DMS114 treated with DMSO at 0.1 percent for 48 hours (cell line): ENCODE measurements at regions not wholly inside any gene's neighbourhood (a gene's known extent, or its start where the extent isn't known, plus 50 kb on each side); places are given as distances from the start of the nearest gene placed in this dataset.

Experiments used
- DNase-seq: peaks from one replicate; lab custom pipeline; 2025; ENCODE audit not compliant: unreplicated experiment; lab: John Stamatoyannopoulos, UW

DNA sequence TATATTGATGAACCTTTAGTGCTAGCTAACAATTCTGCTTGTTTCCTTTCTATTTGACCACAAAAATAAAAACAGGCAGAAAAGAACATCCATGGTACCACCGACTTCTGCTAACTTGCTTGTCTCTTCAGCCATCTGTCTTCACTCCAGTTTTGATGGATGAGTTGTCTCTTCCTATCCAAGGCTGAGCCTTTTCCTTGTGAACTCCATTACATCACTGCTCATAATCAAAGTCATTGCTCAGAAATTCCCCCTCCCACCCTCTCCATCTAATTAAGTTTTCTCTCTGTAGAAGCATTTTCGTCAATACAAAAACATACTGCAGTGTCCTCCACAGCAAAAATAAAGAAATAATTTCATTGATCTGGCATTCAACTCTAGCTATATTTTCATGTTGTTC, 184.4 kb downstream of the SPCS3 start:
- DNase-seq: no peak

GRCh38 chr4:176507845-176508533, 188.2 kb downstream of the SPCS3 start:
- DNase-seq: no peak

GRCh38 chr4:176508780-176509331, 189.1 kb downstream of the SPCS3 start:
- DNase-seq: no peak

GRCh38 chr4:176525576-176525975, 205.8 kb downstream of the SPCS3 start:
- no peak for DNase-seq

- DNase-seq: no peak
Measured at GRCh38 chr4:176526704-176527103, 206.9 kb downstream of the SPCS3 start.

GRCh38 chr4:176529574-176529973, 209.8 kb downstream of the SPCS3 start:
- no peak for DNase-seq

DNA sequence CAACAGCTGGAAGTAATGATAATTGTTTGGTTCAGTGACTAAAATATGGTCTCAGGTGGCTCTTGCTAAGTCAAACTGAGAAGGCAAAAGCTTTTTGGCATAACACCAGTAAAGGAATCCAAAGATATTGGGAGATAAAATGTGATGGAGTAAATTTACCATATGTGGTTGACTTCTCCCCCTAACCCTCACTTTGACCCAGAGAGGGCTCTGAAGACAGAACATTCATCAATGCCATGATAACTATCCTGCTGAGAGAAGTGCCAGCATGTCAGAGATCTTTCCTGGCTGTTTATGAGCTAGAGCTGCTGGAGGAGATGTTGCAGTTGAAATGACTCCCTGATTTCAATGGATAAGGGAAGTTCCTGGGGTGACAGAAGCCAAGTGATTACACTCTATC, 213.4 kb downstream of the SPCS3 start:
- DNase-seq: no peak

DNA sequence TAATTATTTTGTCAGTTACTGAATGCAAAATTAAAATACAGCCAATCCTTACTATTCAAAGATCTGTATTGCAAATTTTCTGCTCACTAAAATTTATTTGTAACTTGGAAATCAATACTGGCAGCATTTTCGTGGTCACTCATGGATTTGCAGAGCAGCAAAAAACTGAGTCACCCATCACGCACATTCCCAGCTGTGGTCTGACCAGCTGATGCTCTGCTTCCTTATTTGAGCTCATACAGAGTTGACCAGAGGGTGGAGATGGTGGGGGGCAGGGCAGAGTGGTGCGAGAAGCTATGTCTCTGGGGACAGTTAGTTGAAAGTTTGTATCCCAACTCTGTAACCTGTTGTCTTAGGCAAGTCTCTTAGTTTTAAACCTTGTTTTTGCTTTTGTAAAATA, 214.8 kb downstream of the SPCS3 start:
- DNase-seq: no peak

DNA sequence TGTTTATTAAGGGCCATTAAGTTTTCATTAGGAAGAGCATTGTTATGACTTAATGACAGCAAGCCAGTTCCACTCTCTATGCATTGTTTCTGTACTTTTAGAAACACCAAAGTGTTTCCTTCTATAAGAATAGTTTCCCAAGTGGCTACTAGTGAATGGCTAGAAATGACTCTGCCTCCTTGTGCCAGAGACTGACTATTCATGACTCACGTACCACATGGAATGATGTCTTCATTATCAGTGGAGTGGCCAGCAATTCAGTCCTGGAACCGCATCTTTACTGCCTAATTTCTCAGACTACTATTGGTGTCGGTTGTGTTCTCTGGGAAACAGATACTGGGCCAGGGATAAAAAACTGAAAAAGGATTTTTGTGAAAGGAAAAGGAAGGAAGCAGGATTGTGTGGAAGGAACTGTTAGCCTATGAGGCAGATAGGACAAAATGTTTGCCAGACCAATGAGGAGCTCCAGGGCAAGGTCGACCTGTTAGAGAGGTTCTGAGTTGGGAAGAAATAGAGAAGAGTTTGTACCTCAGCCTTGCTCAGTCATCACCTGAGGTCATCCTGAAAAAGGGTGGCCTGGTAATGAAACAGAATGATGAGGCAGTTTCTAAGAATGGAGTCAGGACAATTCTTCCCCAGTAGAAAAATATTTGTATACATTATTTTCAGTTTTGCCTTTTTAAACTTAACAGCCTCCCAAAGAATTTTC, 218.6 kb downstream of the SPCS3 start:
- DNase-seq: no peak

DNA sequence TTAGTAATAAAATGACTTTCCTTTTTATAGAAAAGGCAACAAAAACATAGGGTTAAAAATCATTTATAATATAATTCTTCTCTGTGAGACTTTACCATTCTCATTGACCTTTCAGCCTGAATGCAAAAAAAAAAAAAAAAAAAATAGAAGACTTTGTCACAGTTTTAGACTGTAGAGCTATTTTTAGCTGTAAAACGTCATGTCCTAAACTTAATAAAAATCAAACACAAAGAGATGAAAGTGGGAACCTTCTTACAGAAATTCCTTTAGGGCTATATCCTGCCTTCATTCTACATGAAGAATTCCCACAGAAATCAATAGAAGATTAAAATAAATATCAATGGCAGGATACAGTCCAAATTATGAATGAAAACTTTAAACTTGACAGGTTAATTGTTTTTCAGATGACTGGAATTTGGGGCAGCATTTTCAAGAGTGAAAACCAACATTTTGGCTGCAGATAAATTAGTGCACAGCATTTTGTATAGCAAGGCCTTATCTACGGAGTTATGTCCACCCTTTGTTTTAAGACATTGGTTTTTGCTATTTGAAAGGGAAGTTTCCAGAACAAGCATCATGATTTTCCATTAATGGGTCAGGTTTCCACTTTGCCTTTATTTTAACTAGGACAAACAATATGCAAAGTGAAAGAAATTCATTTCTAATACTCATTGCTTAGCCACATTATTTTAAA, 219.5 kb downstream of the SPCS3 start:
- DNase-seq: no peak

- no peak for DNase-seq
Measured at GRCh38 chr4:176539785-176540175, 220.0 kb downstream of the SPCS3 start.

DNA sequence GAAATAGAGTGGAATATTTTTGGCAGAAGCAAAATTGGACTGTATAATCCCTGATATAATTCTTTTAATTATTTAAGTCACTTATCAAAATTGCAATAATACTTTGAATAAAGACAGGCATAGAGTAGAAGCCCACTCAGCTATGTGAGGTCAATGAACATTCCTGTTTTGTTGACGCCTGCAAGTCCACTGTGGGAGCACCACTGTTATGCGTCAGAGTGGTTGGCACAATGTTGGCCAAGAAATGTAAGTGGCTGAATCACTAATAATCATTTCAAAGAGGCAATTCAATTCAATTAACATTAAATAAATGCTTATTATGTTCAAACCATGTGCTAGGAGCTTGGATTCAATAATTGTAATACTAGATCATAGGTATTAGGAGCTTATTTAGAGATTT, 221.0 kb downstream of the SPCS3 start:
- DNase-seq: no peak

DNA sequence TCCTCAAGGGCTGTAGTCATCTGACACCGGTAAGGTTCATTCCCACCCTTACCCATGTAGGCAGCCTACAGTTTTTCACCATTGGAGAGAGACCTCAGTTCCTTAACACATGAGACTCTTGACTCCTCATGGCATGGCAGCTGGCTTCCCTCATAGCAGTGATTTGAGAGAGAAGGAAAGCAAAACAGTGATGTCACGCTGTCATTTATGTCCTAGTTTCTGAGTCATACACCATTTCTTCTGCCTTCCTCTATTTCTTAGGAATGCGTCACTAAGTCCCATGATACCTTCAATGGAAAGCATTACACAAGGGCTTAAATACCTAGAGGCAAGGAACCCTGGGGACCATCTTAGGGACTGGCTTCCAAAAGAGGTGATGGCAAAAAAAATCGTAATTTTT, 226.1 kb downstream of the SPCS3 start:
- DNase-seq: no peak

- DNase-seq: no peak
Measured at GRCh38 chr4:176546975-176547374, 227.2 kb downstream of the SPCS3 start.

- no peak for DNase-seq
Measured at GRCh38 chr4:176548571-176548970, 228.8 kb downstream of the SPCS3 start.

DNA sequence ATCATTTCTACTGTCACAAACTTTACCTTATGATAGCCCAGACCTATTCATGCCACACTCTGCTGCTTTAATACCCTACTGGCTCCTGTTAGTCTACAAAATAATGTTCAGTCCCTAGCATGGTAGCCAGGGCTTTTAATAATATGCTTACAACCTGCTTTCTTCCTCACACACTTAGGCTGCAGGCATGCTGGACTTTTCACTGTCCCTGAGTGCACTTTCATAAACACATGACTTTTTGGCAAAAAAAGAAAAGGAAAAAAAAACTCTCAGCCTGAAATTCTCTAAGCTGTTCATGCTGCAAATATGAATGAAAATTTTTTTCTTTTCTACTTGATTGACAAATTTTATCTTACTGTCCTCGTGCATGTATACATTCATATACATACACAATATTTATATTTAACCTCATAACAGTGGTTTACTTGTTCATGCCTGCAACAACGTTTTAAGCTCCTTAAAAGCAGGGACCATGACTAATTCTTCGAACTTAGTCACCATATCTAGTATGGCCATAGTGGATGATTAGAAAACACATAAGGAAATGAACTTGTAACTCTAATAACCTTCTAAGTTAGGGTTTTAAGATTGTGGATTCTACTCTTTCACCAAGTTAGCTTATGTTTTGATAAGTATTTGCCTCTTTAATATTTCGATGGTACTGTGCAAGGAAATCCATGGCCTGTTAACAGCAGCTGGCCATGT, 229.5 kb downstream of the SPCS3 start:
- no peak for DNase-seq

- DNase-seq: no peak
Measured at GRCh38 chr4:176558661-176559060, 234.1 kb downstream of the VEGFC start.

GRCh38 chr4:176561368-176561767, 231.4 kb downstream of the VEGFC start:
- DNase-seq: no peak

- peak; percentile 1 for DNase-seq
Measured at GRCh38 chr4:176563591-176563990, 229.1 kb downstream of the VEGFC start.

- no peak for DNase-seq
Measured at GRCh38 chr4:176565049-176565448, 227.7 kb downstream of the VEGFC start.

DNA sequence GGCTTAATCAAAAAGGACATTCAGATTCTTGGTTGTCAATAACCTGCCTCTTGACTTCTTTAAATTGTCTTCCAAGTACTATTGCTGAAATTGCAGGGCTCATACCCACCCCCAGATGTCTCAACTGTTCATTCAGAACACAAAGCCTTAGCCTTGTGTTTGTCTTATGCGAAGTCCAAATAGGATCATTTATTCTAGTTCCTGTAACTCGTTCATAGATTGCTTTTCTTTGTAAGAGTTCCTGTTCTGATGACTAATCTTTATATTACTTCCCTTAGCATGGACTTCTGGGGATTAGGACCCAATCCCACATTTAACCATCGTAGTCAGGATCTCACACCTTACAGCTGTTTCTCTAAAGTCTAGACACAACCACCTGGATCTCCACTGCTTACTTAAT, 226.0 kb downstream of the VEGFC start:
- no peak for DNase-seq
